ENCODE measurements at regions not wholly inside any gene's neighbourhood (a gene's known extent, or its start where the extent isn't known, plus 50 kb on each side); places are given as distances from the start of the nearest gene placed in this dataset.

GRCh38 chr19:32266460-32266859 lies 79.0 kb upstream of the ZNF507 start:
- DNase-seq = no peak

- no peak for DNase-seq
Measured at GRCh38 chr19:32268381-32268780, 77.0 kb upstream of the ZNF507 start.

GRCh38 chr19:32269831-32270230 lies 75.6 kb upstream of the ZNF507 start:
- DNase-seq = no peak

DNA sequence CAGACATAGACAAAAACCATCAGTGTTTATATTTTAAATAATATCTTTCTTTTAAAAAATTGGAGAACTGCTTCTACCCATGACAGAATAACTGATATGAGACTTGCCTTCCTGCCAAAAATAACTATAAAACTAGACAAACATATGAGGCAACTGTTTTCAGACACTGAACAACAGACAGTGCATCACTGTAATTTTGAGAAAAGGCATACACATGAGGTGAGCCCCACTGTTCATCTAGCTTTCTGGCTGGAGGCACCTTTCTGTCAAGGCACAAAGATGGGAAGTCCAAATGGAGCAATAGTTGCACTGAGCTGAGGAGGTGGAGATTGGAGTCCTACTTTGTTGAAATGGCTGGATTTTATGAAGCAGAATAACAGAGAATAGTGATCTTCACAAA lies 71.9 kb upstream of the ZNF507 start:
- DNase-seq = no peak

GRCh38 chr19:32287086-32287485 lies 58.3 kb upstream of the ZNF507 start:
- no peak for DNase-seq

DNA sequence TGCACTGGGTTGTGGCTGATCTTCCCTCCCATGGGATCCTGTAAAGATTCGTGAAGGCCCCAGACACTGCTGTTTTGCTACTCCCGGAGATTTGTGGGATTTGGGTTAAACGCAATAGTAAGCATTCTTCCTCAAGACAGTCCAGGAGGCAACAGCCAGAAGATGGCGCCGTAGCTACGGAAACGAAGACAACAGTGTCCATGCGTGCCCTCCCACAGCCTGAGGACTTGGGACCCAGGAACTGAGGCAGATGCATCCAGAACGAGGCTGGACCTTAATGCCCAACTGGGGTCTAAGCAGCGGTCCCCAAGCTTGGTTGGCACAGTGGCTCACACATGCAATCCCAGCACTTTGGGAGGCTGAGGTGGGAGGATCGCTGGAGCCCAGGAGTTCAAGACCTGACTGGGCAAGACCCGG lies 57.6 kb upstream of the ZNF507 start:
- no peak for DNase-seq

GRCh38 chr19:32289566-32290210 lies 55.7 kb upstream of the ZNF507 start:
- no peak for DNase-seq

- DNase-seq = no peak
Measured at GRCh38 chr19:32291876-32292275, 53.5 kb upstream of the ZNF507 start.

GRCh38 chr19:32294871-32295438 lies 50.5 kb upstream of the ZNF507 start:
- no peak for DNase-seq
